IMR-90 (cell line): ENCODE measurements at regions not wholly inside any gene's neighbourhood (a gene's known extent, or its start where the extent isn't known, plus 50 kb on each side); places are given as distances from the start of the nearest gene placed in this dataset.

ENCODE experiments used
- ATAC-seq: fragments of 200-7000 bp; cut with Tn5 transposase; 2 replicates; pipeline ENCODE4 v1.9.1; 2020; ENCODE audit warnings: low read depth, mild to moderate bottlenecking, moderate library complexity
- BruUV-seq: library from RNA; stranded (reverse); fragments of 400-500 nt; replicated peaks from 2 replicates; lab custom pipeline; 2021; lab: Mats Ljungman, UMichigan
- CTCF ChIA-PET: fragments of 300-600 bp; formaldehyde crosslinking; extraction: SDS; loops from one replicate; lab custom pipeline; 2021; ENCODE audit warnings: antibody characterized with exemption; lab: Yijun Ruan, JAX
- POLR2A ChIA-PET: fragments of 300-600 bp; sonication (Branson Sonifier 250); formaldehyde crosslinking; loops from one replicate; lab custom pipeline; 2022; ENCODE audit warnings: antibody characterized with exemption; ENCODE audit not compliant: unreplicated experiment; lab: Charles Lee
- DNase-seq: peaks from one replicate; pipeline ENCODE4 v3.0.0; 2013
- H2AFZ ChIP-seq: replicated peaks from 2 replicates; pipeline ENCODE3; 2013; ENCODE audit warnings: low read length, mild to moderate bottlenecking; ENCODE audit not compliant: poor library complexity
- H2AK5ac ChIP-seq: 2 replicates; pipeline ENCODE4 v1.6.1; 2013; ENCODE audit warnings: low read depth, low read length, inconsistent platforms
- H2AK9ac ChIP-seq: replicated peaks from 2 replicates; pipeline ENCODE3; 2013; ENCODE audit warnings: mild to moderate bottlenecking, low read depth, low read length, moderate library complexity; ENCODE audit not compliant: poor library complexity
- H2BK120ac ChIP-seq: 2 replicates; pipeline ENCODE4 v1.6.1; 2013; ENCODE audit warnings: low read depth, low read length, inconsistent platforms
- H2BK15ac ChIP-seq: 3 replicates; pipeline ENCODE4 v1.6.1; 2013; ENCODE audit warnings: low read depth, low read length, inconsistent platforms
- H2BK20ac ChIP-seq: 2 replicates; pipeline ENCODE4 v1.6.1; 2013; ENCODE audit warnings: low read depth, mild to moderate bottlenecking, inconsistent platforms, low read length, moderate library complexity
- H2BK5ac ChIP-seq: 2 replicates; pipeline ENCODE4 v1.6.1; 2013; ENCODE audit warnings: mild to moderate bottlenecking, low read depth, low read length, inconsistent platforms; ENCODE audit not compliant: poor library complexity, severe bottlenecking
- H3K14ac ChIP-seq: replicated peaks from 2 replicates; pipeline ENCODE4 v1.6.1; 2013; ENCODE audit warnings: low read depth, low read length, inconsistent platforms
- H3K18ac ChIP-seq: 2 replicates; pipeline ENCODE4 v1.6.1; 2013; ENCODE audit warnings: low read depth, low read length, control low read depth
- H3K23ac ChIP-seq: 2 replicates; pipeline ENCODE4 v1.6.1; 2013; ENCODE audit warnings: low read depth, low read length, inconsistent platforms
- H3K27ac ChIP-seq: 2 replicates; pipeline ENCODE4 v1.5.1; 2013; ENCODE audit warnings: mild to moderate bottlenecking, control low read depth, low read length; ENCODE audit not compliant: insufficient read depth
- H3K27me3 ChIP-seq: 2 replicates; pipeline ENCODE4 v1.6.1; 2013; ENCODE audit warnings: low read length; ENCODE audit not compliant: control insufficient read depth, insufficient read depth
- H3K36me3 ChIP-seq: 2 replicates; pipeline ENCODE4 v1.6.1; 2013; ENCODE audit warnings: low read length, mixed read lengths; ENCODE audit not compliant: control insufficient read depth, insufficient read depth
- H3K4ac ChIP-seq: 2 replicates; pipeline ENCODE4 v1.6.1; 2013; ENCODE audit warnings: low read depth, low read length, inconsistent platforms
- H3K4me1 ChIP-seq: 2 replicates; pipeline ENCODE4 v1.6.1; 2013; ENCODE audit warnings: low read length, mixed read lengths; ENCODE audit not compliant: control insufficient read depth, insufficient read depth
- H3K4me2 ChIP-seq: 2 replicates; pipeline ENCODE4 v1.6.1; 2013; ENCODE audit warnings: low read depth, mild to moderate bottlenecking, control low read depth, low read length, moderate library complexity
- H3K4me3 ChIP-seq: 2 replicates; pipeline ENCODE4 v1.5.1; 2013; ENCODE audit warnings: low read depth, mild to moderate bottlenecking, control low read depth, low read length, moderate library complexity; ENCODE audit not compliant: insufficient read depth
- H3K56ac ChIP-seq: 2 replicates; pipeline ENCODE4 v1.6.1; 2013; ENCODE audit warnings: low read length, inconsistent platforms; ENCODE audit not compliant: insufficient read depth; ENCODE audit errors: extremely low read depth
- H3K79me1 ChIP-seq, 2 experiments: 2 replicates each; pipeline ENCODE4 v1.6.1; 2013; ENCODE audit warnings: low read length in 2 of 2, inconsistent platforms in 1 of 2, low read depth in 1 of 2
- H3K9ac ChIP-seq: 2 replicates; pipeline ENCODE4 v1.6.1; 2013; ENCODE audit warnings: low read depth, low read length, control low read depth
- H3K9me1 ChIP-seq: 2 replicates; pipeline ENCODE4 v1.6.1; 2013; ENCODE audit warnings: low read length, inconsistent platforms; ENCODE audit not compliant: insufficient read depth
- H3K9me3 ChIP-seq: 2 replicates; pipeline ENCODE4 v1.6.1; 2013; ENCODE audit warnings: low read length; ENCODE audit not compliant: control insufficient read depth, insufficient read depth
- H4K20me1 ChIP-seq: 2 replicates; pipeline ENCODE4 v1.6.1; 2013; ENCODE audit warnings: low read length, inconsistent platforms; ENCODE audit not compliant: insufficient read depth
- H4K5ac ChIP-seq: 2 replicates; pipeline ENCODE4 v1.6.1; 2013; ENCODE audit warnings: mild to moderate bottlenecking, low read depth, low read length, control low read depth
- H4K8ac ChIP-seq, 2 experiments: 2 replicates each; pipeline ENCODE4 v1.6.1; 2013; ENCODE audit warnings: low read depth in 2 of 2, low read length in 2 of 2, control low read depth in 1 of 2, inconsistent platforms in 1 of 2
- H4K91ac ChIP-seq: 2 replicates; pipeline ENCODE4 v1.6.1; 2013; ENCODE audit warnings: low read depth, low read length, inconsistent platforms; ENCODE audit not compliant: insufficient read depth
- BHLHE40 ChIP-seq: fragments of 150-350 bp; IDR thresholded peaks from 2 replicates; pipeline ENCODE4 v1.6.1; 2016; ENCODE audit warnings: mild to moderate bottlenecking, low read depth, low read length
- FOS ChIP-seq: fragments of 150-350 bp; IDR thresholded peaks from 2 replicates; pipeline ENCODE4 v1.6.1; 2016; ENCODE audit warnings: low read depth, low read length
- MAZ ChIP-seq: IDR thresholded peaks from 2 replicates; pipeline ENCODE4 v1.6.1; 2012; ENCODE audit warnings: low read depth, mild to moderate bottlenecking, low read length, improper control_type of control experiment, moderate library complexity, borderline replicate concordance
- RFX5 ChIP-seq: IDR thresholded peaks from 2 replicates; pipeline ENCODE4 v1.8.0; 2012; ENCODE audit warnings: low read depth, mild to moderate bottlenecking, low read length, moderate library complexity
- SMC3 ChIP-seq: fragments of 150-350 bp; IDR thresholded peaks from 2 replicates; pipeline ENCODE4 v1.6.1; 2016; ENCODE audit warnings: low read depth, mild to moderate bottlenecking, antibody characterized with exemption, low read length, moderate library complexity
- USF2 ChIP-seq: fragments of 150-350 bp; IDR thresholded peaks from 2 replicates; pipeline ENCODE4 v1.6.1; 2017; ENCODE audit warnings: mild to moderate bottlenecking, antibody characterized with exemption, low read length, low read depth
- WGBS, 2 experiments: methylation state at CpG; one replicate each; pipeline versions ENCODE4 v1.1.5 to v1.1.7; 2013; ENCODE audit warnings: missing lambda C conversion rate in 2 of 2; ENCODE audit not compliant: insufficient read length in 1 of 2; ENCODE audit errors: extremely low coverage in 2 of 2; 5-methylcytosine and 5-hydroxymethylcytosine counted together
- dilution Hi-C: fragments of 300-500 bp; cut with HindIII; formaldehyde crosslinking; loops from one replicate; pipeline ENCODE4 v1.14.3; 2018; ENCODE audit warnings: low sequenced_read_pairs; ENCODE audit not compliant: unreplicated experiment
- in situ Hi-C: fragments of 300-500 bp; cut with MboI; formaldehyde crosslinking; loops from 3 replicates; pipeline ENCODE4 v1.14.3; 2019; ENCODE audit warnings: low sequenced_read_pairs, inconsistent platforms, mixed read lengths
- intact Hi-C: fragments of 100-400 bp; cut with micrococcal nuclease; formaldehyde crosslinking; loops from 2 replicates; pipeline ENCODE4 v1.10.0; 2022

DNA sequence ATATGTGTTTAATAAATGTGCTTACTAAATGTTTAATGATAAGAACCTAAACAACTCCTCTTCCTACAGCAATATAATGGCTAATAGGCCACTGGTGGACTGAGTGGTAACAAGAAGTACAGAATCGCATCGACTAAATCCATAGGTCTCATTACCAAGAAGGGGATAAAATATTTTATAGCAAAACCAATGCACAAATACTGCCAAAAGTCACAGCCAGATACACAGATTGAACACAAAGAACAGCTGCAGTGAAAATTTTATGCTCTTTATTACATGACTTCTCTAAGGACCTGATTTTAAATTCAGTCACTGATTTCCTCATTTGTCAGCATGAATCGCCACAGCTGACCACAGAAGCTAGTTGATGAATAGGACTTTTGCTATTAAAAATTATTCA lies 285.4 kb downstream of the DHX15 start:
- H3K23ac ChIP-seq, result no peak overlapping the region
- no TSS peak for BruUV-seq
- H2AK5ac ChIP-seq, result no peak overlapping the region
- no peak overlapping the region for H3K4me2 ChIP-seq
- no peaks in the 10 kb centered on the region for H4K20me1 ChIP-seq
- ChIA-PET CTCF (no interaction called here), POLR2A (no interaction called here)
- H3K4me3 ChIP-seq, result no peak overlapping the region
- no peak overlapping the region for H2AFZ ChIP-seq
- H3K9me3 ChIP-seq, result no peaks in the 10 kb centered on the region
- H3K27ac ChIP-seq, result no peak overlapping the region
- no peaks in the 10 kb centered on the region for H3K4me1 ChIP-seq
- ATAC-seq (no peak), DNase-seq (no peak)
- no peak overlapping the region for H4K8ac ChIP-seq
- no peaks in the 10 kb centered on the region for H3K9me1 ChIP-seq
- no peak overlapping the region for H3K14ac ChIP-seq
- no peak overlapping the region for H2AK9ac ChIP-seq
- H3K79me1 ChIP-seq, result no peaks in the 10 kb centered on the region
- no peak overlapping the region for H3K9ac ChIP-seq
- H4K5ac ChIP-seq, result no peak overlapping the region
- WGBS, 2 experiments, result no CpG with 5 or more reads among the region's 3 CpGs
- dilution Hi-C loops, result no loop called here
- TF ChIP-seq RFX5, result no peak
- TF ChIP-seq MAZ, result no peak
- no peak for TF ChIP-seq USF2
- no peak for TF ChIP-seq BHLHE40
- no peak for TF ChIP-seq SMC3
- TF ChIP-seq FOS, result no peak
- no peak overlapping the region for H2BK20ac ChIP-seq
- H3K18ac ChIP-seq, result no peak overlapping the region
- no peak overlapping the region for H2BK5ac ChIP-seq
- peaks cover 2% of the 10 kb centered on the region for H3K27me3 ChIP-seq
- in situ Hi-C loops, result no loop called here
- H3K36me3 ChIP-seq, result no peaks in the 10 kb centered on the region
- no peak overlapping the region for H3K56ac ChIP-seq
- no peak overlapping the region for H3K4ac ChIP-seq
- no peak overlapping the region for H4K91ac ChIP-seq
- H2BK120ac ChIP-seq, result no peak overlapping the region
- intact Hi-C loops, result no loop called here
- no peak overlapping the region for H2BK15ac ChIP-seq
